Fibroblast of lung (primary cell): ENCODE measurements at regions not wholly inside any gene's neighbourhood (a gene's known extent, or its start where the extent isn't known, plus 50 kb on each side); places are given as distances from the start of the nearest gene placed in this dataset.

Source experiments
- CTCF ChIP-seq, 2 donors: IDR thresholded peaks in 1 of 2; conservative IDR thresholded peaks in 1 of 2; 1 replicate in 1 of 2; 2 replicates in 1 of 2; pipeline ENCODE4 v1.5.1; 2011 to 2012; ENCODE audit warnings: low read length in 2 of 2, control low read depth in 1 of 2, inconsistent platforms in 1 of 2, low read depth in 1 of 2, mild to moderate bottlenecking in 1 of 2
- EZH2 ChIP-seq: IDR thresholded peaks from 2 replicates; pipeline ENCODE4 v1.5.1; 2012; ENCODE audit warnings: low read length, control low read depth, mild to moderate bottlenecking; ENCODE audit errors: missing control alignments

- TF ChIP-seq CTCF (conservative IDR thresholded peaks at IDR 0.05 in 1 of 2, IDR thresholded peaks at IDR 0.05 in 1 of 2; ENCODE audit: low read depth in 1 of 2, low read length in 2 of 2) (no peak), EZH2 (no peak)
Measured at GRCh38 chr21:39054066-39054465, 129.2 kb downstream of the PSMG1 start.
